Neural cell (in vitro differentiated cells): ENCODE measurements at regions not wholly inside any gene's neighbourhood (a gene's known extent, or its start where the extent isn't known, plus 50 kb on each side); places are given as distances from the start of the nearest gene placed in this dataset.

Experiments
- H2AFZ ChIP-seq: fragments of 200-600, 300-800 bp; sonication (generic), shearing (Covaris generic); 2 replicates; pipeline ENCODE4 v1.6.0; 2014; ENCODE audit warnings: low read depth, mild to moderate bottlenecking, antibody characterized with exemption, low read length, moderate library complexity
- H3F3A ChIP-seq: fragments of 200-600 bp; shearing (Covaris generic); 2 replicates; pipeline ENCODE4 v1.6.1; 2016; ENCODE audit warnings: mild to moderate bottlenecking, moderate library complexity, mixed read lengths, antibody characterized with exemption, low read length; ENCODE audit not compliant: insufficient read depth, poor library complexity, severe bottlenecking
- H3K27ac ChIP-seq: fragments of 200-600, 300-800 bp; sonication (generic), shearing (Covaris generic); 2 replicates; pipeline ENCODE4 v1.5.1; 2014; ENCODE audit warnings: mild to moderate bottlenecking, low read length, moderate library complexity
- H3K27me3 ChIP-seq: fragments of 300-800, 200-600 bp; sonication (generic), shearing (Covaris generic); 2 replicates; pipeline ENCODE4 v1.6.0; 2014; ENCODE audit warnings: mild to moderate bottlenecking, low read depth, low read length, moderate library complexity; ENCODE audit not compliant: insufficient read depth
- H3K36me3 ChIP-seq: fragments of 300-800, 200-600 bp; sonication (generic), shearing (Covaris generic); 2 replicates; pipeline ENCODE4 v1.5.1; 2014; ENCODE audit warnings: mild to moderate bottlenecking, antibody characterized with exemption, low read length, moderate library complexity; ENCODE audit not compliant: insufficient read depth
- H3K4me2 ChIP-seq: fragments of 300-800, 200-600 bp; sonication (generic), shearing (Covaris generic); 2 replicates; pipeline ENCODE4 v1.6.0; 2014; ENCODE audit warnings: mild to moderate bottlenecking, low read length
- H3K4me3 ChIP-seq: fragments of 300-800, 200-600 bp; sonication (generic), shearing (Covaris generic); 2 replicates; pipeline ENCODE4 v1.5.1; 2014; ENCODE audit warnings: mild to moderate bottlenecking, low read length, moderate library complexity
- H3K79me2 ChIP-seq: fragments of 200-600 bp; shearing (Covaris generic); replicated peaks from 2 replicates; pipeline ENCODE4 v1.6.0; 2014; ENCODE audit warnings: mild to moderate bottlenecking, low read length, moderate library complexity; ENCODE audit not compliant: insufficient read depth
- H3K9ac ChIP-seq: fragments of 300-800, 200-600 bp; sonication (generic), shearing (Covaris generic); 2 replicates; pipeline ENCODE4 v1.6.1; 2016; ENCODE audit warnings: mild to moderate bottlenecking, low read length, mixed read lengths
- H3K9me2 ChIP-seq: fragments of 200-600 bp; shearing (Covaris generic); 2 replicates; pipeline ENCODE4 v1.6.1; 2016; ENCODE audit warnings: mild to moderate bottlenecking, low read length, mixed read lengths; ENCODE audit not compliant: insufficient read depth
- H3K9me3 ChIP-seq: fragments of 200-600, 300-800 bp; sonication (generic), shearing (Covaris generic); 2 replicates; pipeline ENCODE4 v1.6.1; 2016; ENCODE audit warnings: mild to moderate bottlenecking, mixed run types, low read length, moderate library complexity, mixed read lengths
- H4K20me1 ChIP-seq: fragments of 200-600 bp; shearing (Covaris generic); 2 replicates; pipeline ENCODE4 v1.6.1; 2016; ENCODE audit warnings: mild to moderate bottlenecking, mixed run types; ENCODE audit not compliant: insufficient read depth
- EP300 ChIP-seq: fragments of 450-650 bp; conservative IDR thresholded peaks from 2 replicates; pipeline ENCODE4 v1.6.1; 2014; ENCODE audit warnings: antibody characterized with exemption, mild to moderate bottlenecking, moderate library complexity; ENCODE audit not compliant: poor library complexity, severe bottlenecking
- EZH2 ChIP-seq: fragments of 200-600, 300-800 bp; shearing (Covaris generic), sonication (generic); IDR thresholded peaks from 2 replicates; pipeline ENCODE4 v1.6.1; 2014; ENCODE audit warnings: antibody characterized with exemption, low read length, borderline replicate concordance, mild to moderate bottlenecking; ENCODE audit not compliant: insufficient read depth, poor library complexity, severe bottlenecking
- MXI1 ChIP-seq: fragments of 450-650 bp; conservative IDR thresholded peaks from 2 replicates; pipeline ENCODE4 v1.6.1; 2014; ENCODE audit warnings: antibody characterized with exemption, mild to moderate bottlenecking; ENCODE audit not compliant: poor library complexity, severe bottlenecking
- POLR2AphosphoS5 ChIP-seq: IDR thresholded peaks from 2 replicates; pipeline ENCODE4 v1.6.1; 2012
- RAD21 ChIP-seq: fragments of 450-650 bp; conservative IDR thresholded peaks from 2 replicates; pipeline ENCODE4 v1.6.1; 2014; ENCODE audit warnings: antibody characterized with exemption, mild to moderate bottlenecking, moderate library complexity
- SMC3 ChIP-seq: fragments of 450-650 bp; conservative IDR thresholded peaks from 2 replicates; pipeline ENCODE4 v1.6.1; 2014; ENCODE audit warnings: antibody characterized with exemption, mild to moderate bottlenecking, moderate library complexity; ENCODE audit not compliant: poor library complexity
- TAF1 ChIP-seq: IDR thresholded peaks from 2 replicates; pipeline ENCODE4 v1.6.1; 2012; ENCODE audit warnings: low read depth
- TF ChIP-seq, protein P1 (sequence below): fragments of 450-650 bp; IDR thresholded peaks from 2 replicates; pipeline ENCODE4 v1.5.1; 2014; ENCODE audit warnings: antibody characterized with exemption, mild to moderate bottlenecking, moderate library complexity; ENCODE audit not compliant: poor library complexity, severe bottlenecking
- TF ChIP-seq, protein P2 (sequence below): IDR thresholded peaks from 2 replicates; pipeline ENCODE4 v1.6.1; 2012; ENCODE audit warnings: borderline replicate concordance

DNA sequence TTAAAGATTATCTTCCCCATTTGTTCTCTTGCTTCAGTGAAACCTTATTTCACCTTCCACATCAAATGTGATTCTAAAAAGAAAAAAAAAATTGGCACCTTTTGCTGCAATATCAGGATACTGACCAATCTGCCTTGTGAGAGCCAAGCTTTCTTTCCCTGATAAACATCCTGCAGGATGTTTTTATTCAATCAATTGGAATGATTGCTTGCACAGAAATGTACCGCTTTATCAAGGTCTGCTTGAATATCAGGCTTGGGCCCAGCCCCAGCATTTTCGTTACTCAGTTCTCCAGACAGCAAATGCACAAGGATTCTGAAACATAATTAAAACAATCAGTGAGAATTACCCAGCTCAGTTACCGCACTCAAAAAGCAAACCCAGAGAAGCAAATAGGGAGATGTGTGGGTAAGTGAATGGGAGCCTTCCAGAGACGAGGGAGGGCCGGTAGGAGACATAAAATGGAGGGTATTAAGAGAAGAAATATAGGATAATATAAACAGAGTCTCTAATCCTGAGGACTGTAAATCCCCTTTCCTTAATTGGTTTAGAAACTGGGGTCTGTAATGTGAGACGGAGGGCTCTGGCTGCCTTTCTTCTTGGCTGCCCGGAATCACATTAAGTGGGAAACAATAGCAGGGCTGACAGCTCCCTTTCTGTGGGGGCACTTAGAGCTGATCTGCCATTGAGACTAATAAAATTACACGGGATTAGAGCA lies 291.8 kb downstream of the ICOS start:
- peak overlapping the region; percentile 7 for H3K9ac ChIP-seq
- peak overlapping the region; percentile 10 for H3K4me2 ChIP-seq
- no peak overlapping the region for H3K4me3 ChIP-seq
- H3K9me3 ChIP-seq = no peaks in the 10 kb centered on the region
- H4K20me1 ChIP-seq = no peaks in the 10 kb centered on the region
- no peaks in the 10 kb centered on the region for H3K9me2 ChIP-seq
- H3K36me3 ChIP-seq = no peaks in the 10 kb centered on the region
- no peaks in the 10 kb centered on the region for H3K79me2 ChIP-seq
- no peaks in the 10 kb centered on the region for H3K27me3 ChIP-seq
- peak overlapping the region; percentile 18 for H3K27ac ChIP-seq
- H3F3A ChIP-seq = no peaks in the 10 kb centered on the region
- peak overlapping the region; percentile 49 for H2AFZ ChIP-seq
- no peak for TF ChIP-seq MXI1
- TF ChIP-seq EZH2 = no peak
- TF ChIP-seq, protein P1, sequence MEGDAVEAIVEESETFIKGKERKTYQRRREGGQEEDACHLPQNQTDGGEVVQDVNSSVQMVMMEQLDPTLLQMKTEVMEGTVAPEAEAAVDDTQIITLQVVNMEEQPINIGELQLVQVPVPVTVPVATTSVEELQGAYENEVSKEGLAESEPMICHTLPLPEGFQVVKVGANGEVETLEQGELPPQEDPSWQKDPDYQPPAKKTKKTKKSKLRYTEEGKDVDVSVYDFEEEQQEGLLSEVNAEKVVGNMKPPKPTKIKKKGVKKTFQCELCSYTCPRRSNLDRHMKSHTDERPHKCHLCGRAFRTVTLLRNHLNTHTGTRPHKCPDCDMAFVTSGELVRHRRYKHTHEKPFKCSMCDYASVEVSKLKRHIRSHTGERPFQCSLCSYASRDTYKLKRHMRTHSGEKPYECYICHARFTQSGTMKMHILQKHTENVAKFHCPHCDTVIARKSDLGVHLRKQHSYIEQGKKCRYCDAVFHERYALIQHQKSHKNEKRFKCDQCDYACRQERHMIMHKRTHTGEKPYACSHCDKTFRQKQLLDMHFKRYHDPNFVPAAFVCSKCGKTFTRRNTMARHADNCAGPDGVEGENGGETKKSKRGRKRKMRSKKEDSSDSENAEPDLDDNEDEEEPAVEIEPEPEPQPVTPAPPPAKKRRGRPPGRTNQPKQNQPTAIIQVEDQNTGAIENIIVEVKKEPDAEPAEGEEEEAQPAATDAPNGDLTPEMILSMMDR = no peak
- no peak for TF ChIP-seq SMC3
- TF ChIP-seq TAF1 = no peak
- no peak for TF ChIP-seq RAD21
- no peak for TF ChIP-seq POLR2AphosphoS5
- no peak for TF ChIP-seq EP300
- TF ChIP-seq, protein P2, sequence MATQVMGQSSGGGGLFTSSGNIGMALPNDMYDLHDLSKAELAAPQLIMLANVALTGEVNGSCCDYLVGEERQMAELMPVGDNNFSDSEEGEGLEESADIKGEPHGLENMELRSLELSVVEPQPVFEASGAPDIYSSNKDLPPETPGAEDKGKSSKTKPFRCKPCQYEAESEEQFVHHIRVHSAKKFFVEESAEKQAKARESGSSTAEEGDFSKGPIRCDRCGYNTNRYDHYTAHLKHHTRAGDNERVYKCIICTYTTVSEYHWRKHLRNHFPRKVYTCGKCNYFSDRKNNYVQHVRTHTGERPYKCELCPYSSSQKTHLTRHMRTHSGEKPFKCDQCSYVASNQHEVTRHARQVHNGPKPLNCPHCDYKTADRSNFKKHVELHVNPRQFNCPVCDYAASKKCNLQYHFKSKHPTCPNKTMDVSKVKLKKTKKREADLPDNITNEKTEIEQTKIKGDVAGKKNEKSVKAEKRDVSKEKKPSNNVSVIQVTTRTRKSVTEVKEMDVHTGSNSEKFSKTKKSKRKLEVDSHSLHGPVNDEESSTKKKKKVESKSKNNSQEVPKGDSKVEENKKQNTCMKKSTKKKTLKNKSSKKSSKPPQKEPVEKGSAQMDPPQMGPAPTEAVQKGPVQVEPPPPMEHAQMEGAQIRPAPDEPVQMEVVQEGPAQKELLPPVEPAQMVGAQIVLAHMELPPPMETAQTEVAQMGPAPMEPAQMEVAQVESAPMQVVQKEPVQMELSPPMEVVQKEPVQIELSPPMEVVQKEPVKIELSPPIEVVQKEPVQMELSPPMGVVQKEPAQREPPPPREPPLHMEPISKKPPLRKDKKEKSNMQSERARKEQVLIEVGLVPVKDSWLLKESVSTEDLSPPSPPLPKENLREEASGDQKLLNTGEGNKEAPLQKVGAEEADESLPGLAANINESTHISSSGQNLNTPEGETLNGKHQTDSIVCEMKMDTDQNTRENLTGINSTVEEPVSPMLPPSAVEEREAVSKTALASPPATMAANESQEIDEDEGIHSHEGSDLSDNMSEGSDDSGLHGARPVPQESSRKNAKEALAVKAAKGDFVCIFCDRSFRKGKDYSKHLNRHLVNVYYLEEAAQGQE = no peak

DNA sequence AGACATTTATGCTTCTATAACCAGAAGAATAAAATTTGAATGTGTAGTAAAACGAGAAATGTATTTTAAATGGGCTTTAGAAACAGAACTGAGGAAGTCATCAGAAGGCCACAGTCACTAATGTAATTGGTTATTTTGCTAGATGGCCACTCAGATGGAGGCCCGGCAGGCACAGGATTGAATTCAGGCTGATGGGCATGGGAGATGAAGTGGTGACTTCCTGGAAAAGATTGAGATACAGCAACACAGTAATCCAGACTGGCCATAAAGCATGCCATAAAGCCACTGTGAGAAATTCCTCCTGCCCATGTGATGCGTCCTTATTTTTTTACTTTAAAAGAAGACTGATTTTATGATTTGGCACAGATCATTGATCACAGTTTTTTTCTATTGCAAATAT lies 297.7 kb downstream of the ICOS start:
- H3K9ac ChIP-seq = no peak overlapping the region
- H2AFZ ChIP-seq = no peak overlapping the region
- no peaks in the 10 kb centered on the region for H3K27me3 ChIP-seq
- no peak overlapping the region for H3K4me3 ChIP-seq
- H3K27ac ChIP-seq = no peak overlapping the region
- TF ChIP-seq RAD21 = no peak
- TF ChIP-seq POLR2AphosphoS5 = no peak
- TF ChIP-seq MXI1 = no peak
- TF ChIP-seq SMC3 = no peak
- no peak for TF ChIP-seq EP300
- TF ChIP-seq TAF1 = no peak
- no peak for TF ChIP-seq EZH2
- TF ChIP-seq, protein P1 = no peak
- TF ChIP-seq, protein P2 = no peak
- H4K20me1 ChIP-seq = no peaks in the 10 kb centered on the region
- H3K4me2 ChIP-seq = no peak overlapping the region
- no peaks in the 10 kb centered on the region for H3K36me3 ChIP-seq
- no peaks in the 10 kb centered on the region for H3K9me2 ChIP-seq
- H3K9me3 ChIP-seq = no peaks in the 10 kb centered on the region
- no peaks in the 10 kb centered on the region for H3F3A ChIP-seq
- H3K79me2 ChIP-seq = no peaks in the 10 kb centered on the region
